Neural cell (in vitro differentiated cells): ENCODE measurements at regions not wholly inside any gene's neighbourhood (a gene's known extent, or its start where the extent isn't known, plus 50 kb on each side); places are given as distances from the start of the nearest gene placed in this dataset.

ENCODE experiments used
- H2AFZ ChIP-seq: fragments of 200-600, 300-800 bp; sonication (generic), shearing (Covaris generic); 2 replicates; pipeline ENCODE4 v1.6.0; 2014; ENCODE audit warnings: low read depth, mild to moderate bottlenecking, antibody characterized with exemption, low read length, moderate library complexity
- H3F3A ChIP-seq: fragments of 200-600 bp; shearing (Covaris generic); 2 replicates; pipeline ENCODE4 v1.6.1; 2016; ENCODE audit warnings: mild to moderate bottlenecking, moderate library complexity, mixed read lengths, antibody characterized with exemption, low read length; ENCODE audit not compliant: insufficient read depth, poor library complexity, severe bottlenecking
- H3K27ac ChIP-seq: fragments of 200-600, 300-800 bp; sonication (generic), shearing (Covaris generic); 2 replicates; pipeline ENCODE4 v1.5.1; 2014; ENCODE audit warnings: mild to moderate bottlenecking, low read length, moderate library complexity
- H3K27me3 ChIP-seq: fragments of 300-800, 200-600 bp; sonication (generic), shearing (Covaris generic); 2 replicates; pipeline ENCODE4 v1.6.0; 2014; ENCODE audit warnings: mild to moderate bottlenecking, low read depth, low read length, moderate library complexity; ENCODE audit not compliant: insufficient read depth
- H3K36me3 ChIP-seq: fragments of 300-800, 200-600 bp; sonication (generic), shearing (Covaris generic); 2 replicates; pipeline ENCODE4 v1.5.1; 2014; ENCODE audit warnings: mild to moderate bottlenecking, antibody characterized with exemption, low read length, moderate library complexity; ENCODE audit not compliant: insufficient read depth
- H3K4me2 ChIP-seq: fragments of 300-800, 200-600 bp; sonication (generic), shearing (Covaris generic); 2 replicates; pipeline ENCODE4 v1.6.0; 2014; ENCODE audit warnings: mild to moderate bottlenecking, low read length
- H3K4me3 ChIP-seq: fragments of 300-800, 200-600 bp; sonication (generic), shearing (Covaris generic); 2 replicates; pipeline ENCODE4 v1.5.1; 2014; ENCODE audit warnings: mild to moderate bottlenecking, low read length, moderate library complexity
- H3K79me2 ChIP-seq: fragments of 200-600 bp; shearing (Covaris generic); replicated peaks from 2 replicates; pipeline ENCODE4 v1.6.0; 2014; ENCODE audit warnings: mild to moderate bottlenecking, low read length, moderate library complexity; ENCODE audit not compliant: insufficient read depth
- H3K9ac ChIP-seq: fragments of 300-800, 200-600 bp; sonication (generic), shearing (Covaris generic); 2 replicates; pipeline ENCODE4 v1.6.1; 2016; ENCODE audit warnings: mild to moderate bottlenecking, low read length, mixed read lengths
- H3K9me2 ChIP-seq: fragments of 200-600 bp; shearing (Covaris generic); 2 replicates; pipeline ENCODE4 v1.6.1; 2016; ENCODE audit warnings: mild to moderate bottlenecking, low read length, mixed read lengths; ENCODE audit not compliant: insufficient read depth
- H3K9me3 ChIP-seq: fragments of 200-600, 300-800 bp; sonication (generic), shearing (Covaris generic); 2 replicates; pipeline ENCODE4 v1.6.1; 2016; ENCODE audit warnings: mild to moderate bottlenecking, mixed run types, low read length, moderate library complexity, mixed read lengths
- H4K20me1 ChIP-seq: fragments of 200-600 bp; shearing (Covaris generic); 2 replicates; pipeline ENCODE4 v1.6.1; 2016; ENCODE audit warnings: mild to moderate bottlenecking, mixed run types; ENCODE audit not compliant: insufficient read depth
- EP300 ChIP-seq: fragments of 450-650 bp; conservative IDR thresholded peaks from 2 replicates; pipeline ENCODE4 v1.6.1; 2014; ENCODE audit warnings: antibody characterized with exemption, mild to moderate bottlenecking, moderate library complexity; ENCODE audit not compliant: poor library complexity, severe bottlenecking
- EZH2 ChIP-seq: fragments of 200-600, 300-800 bp; shearing (Covaris generic), sonication (generic); IDR thresholded peaks from 2 replicates; pipeline ENCODE4 v1.6.1; 2014; ENCODE audit warnings: antibody characterized with exemption, low read length, borderline replicate concordance, mild to moderate bottlenecking; ENCODE audit not compliant: insufficient read depth, poor library complexity, severe bottlenecking
- MXI1 ChIP-seq: fragments of 450-650 bp; conservative IDR thresholded peaks from 2 replicates; pipeline ENCODE4 v1.6.1; 2014; ENCODE audit warnings: antibody characterized with exemption, mild to moderate bottlenecking; ENCODE audit not compliant: poor library complexity, severe bottlenecking
- POLR2AphosphoS5 ChIP-seq: IDR thresholded peaks from 2 replicates; pipeline ENCODE4 v1.6.1; 2012
- RAD21 ChIP-seq: fragments of 450-650 bp; conservative IDR thresholded peaks from 2 replicates; pipeline ENCODE4 v1.6.1; 2014; ENCODE audit warnings: antibody characterized with exemption, mild to moderate bottlenecking, moderate library complexity
- SMC3 ChIP-seq: fragments of 450-650 bp; conservative IDR thresholded peaks from 2 replicates; pipeline ENCODE4 v1.6.1; 2014; ENCODE audit warnings: antibody characterized with exemption, mild to moderate bottlenecking, moderate library complexity; ENCODE audit not compliant: poor library complexity
- TAF1 ChIP-seq: IDR thresholded peaks from 2 replicates; pipeline ENCODE4 v1.6.1; 2012; ENCODE audit warnings: low read depth
- TF ChIP-seq, protein P1 (sequence below): fragments of 450-650 bp; IDR thresholded peaks from 2 replicates; pipeline ENCODE4 v1.5.1; 2014; ENCODE audit warnings: antibody characterized with exemption, mild to moderate bottlenecking, moderate library complexity; ENCODE audit not compliant: poor library complexity, severe bottlenecking
- TF ChIP-seq, protein P2 (sequence below): IDR thresholded peaks from 2 replicates; pipeline ENCODE4 v1.6.1; 2012; ENCODE audit warnings: borderline replicate concordance

DNA sequence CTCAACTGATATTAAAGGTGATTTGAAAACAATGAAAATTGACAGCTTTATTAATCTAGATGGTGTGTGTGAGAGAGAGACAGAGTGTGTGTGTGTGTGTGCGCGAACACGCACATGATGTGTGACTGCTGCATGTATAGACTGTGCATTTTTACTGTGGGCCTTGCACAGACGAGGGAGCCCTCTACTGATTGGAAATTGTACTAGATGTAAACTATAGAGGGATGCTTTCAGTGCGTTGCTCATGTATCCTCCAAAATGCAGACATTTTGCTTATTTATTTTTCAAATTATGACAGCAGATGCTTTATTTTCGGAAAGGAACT is 168.4 kb upstream of the GK2 start:
- no peaks in the 10 kb centered on the region for H3F3A ChIP-seq
- TF ChIP-seq, protein P1, sequence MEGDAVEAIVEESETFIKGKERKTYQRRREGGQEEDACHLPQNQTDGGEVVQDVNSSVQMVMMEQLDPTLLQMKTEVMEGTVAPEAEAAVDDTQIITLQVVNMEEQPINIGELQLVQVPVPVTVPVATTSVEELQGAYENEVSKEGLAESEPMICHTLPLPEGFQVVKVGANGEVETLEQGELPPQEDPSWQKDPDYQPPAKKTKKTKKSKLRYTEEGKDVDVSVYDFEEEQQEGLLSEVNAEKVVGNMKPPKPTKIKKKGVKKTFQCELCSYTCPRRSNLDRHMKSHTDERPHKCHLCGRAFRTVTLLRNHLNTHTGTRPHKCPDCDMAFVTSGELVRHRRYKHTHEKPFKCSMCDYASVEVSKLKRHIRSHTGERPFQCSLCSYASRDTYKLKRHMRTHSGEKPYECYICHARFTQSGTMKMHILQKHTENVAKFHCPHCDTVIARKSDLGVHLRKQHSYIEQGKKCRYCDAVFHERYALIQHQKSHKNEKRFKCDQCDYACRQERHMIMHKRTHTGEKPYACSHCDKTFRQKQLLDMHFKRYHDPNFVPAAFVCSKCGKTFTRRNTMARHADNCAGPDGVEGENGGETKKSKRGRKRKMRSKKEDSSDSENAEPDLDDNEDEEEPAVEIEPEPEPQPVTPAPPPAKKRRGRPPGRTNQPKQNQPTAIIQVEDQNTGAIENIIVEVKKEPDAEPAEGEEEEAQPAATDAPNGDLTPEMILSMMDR = peak; percentile 91
- TF ChIP-seq, protein P2, sequence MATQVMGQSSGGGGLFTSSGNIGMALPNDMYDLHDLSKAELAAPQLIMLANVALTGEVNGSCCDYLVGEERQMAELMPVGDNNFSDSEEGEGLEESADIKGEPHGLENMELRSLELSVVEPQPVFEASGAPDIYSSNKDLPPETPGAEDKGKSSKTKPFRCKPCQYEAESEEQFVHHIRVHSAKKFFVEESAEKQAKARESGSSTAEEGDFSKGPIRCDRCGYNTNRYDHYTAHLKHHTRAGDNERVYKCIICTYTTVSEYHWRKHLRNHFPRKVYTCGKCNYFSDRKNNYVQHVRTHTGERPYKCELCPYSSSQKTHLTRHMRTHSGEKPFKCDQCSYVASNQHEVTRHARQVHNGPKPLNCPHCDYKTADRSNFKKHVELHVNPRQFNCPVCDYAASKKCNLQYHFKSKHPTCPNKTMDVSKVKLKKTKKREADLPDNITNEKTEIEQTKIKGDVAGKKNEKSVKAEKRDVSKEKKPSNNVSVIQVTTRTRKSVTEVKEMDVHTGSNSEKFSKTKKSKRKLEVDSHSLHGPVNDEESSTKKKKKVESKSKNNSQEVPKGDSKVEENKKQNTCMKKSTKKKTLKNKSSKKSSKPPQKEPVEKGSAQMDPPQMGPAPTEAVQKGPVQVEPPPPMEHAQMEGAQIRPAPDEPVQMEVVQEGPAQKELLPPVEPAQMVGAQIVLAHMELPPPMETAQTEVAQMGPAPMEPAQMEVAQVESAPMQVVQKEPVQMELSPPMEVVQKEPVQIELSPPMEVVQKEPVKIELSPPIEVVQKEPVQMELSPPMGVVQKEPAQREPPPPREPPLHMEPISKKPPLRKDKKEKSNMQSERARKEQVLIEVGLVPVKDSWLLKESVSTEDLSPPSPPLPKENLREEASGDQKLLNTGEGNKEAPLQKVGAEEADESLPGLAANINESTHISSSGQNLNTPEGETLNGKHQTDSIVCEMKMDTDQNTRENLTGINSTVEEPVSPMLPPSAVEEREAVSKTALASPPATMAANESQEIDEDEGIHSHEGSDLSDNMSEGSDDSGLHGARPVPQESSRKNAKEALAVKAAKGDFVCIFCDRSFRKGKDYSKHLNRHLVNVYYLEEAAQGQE = no peak
- peak; percentile 43 for TF ChIP-seq EP300
- TF ChIP-seq SMC3 = peak; percentile 96
- peak; percentile 95 for TF ChIP-seq RAD21
- H3K4me3 ChIP-seq = no peak overlapping the region
- H3K9me2 ChIP-seq = no peaks in the 10 kb centered on the region
- peak overlapping the region; percentile 4 for H3K27ac ChIP-seq
- no peaks in the 10 kb centered on the region for H4K20me1 ChIP-seq
- H3K36me3 ChIP-seq = no peaks in the 10 kb centered on the region
- no peak overlapping the region for H2AFZ ChIP-seq
- no peak overlapping the region for H3K9ac ChIP-seq
- H3K9me3 ChIP-seq = no peaks in the 10 kb centered on the region
- no peak overlapping the region for H3K4me2 ChIP-seq
- no peaks in the 10 kb centered on the region for H3K27me3 ChIP-seq
- H3K79me2 ChIP-seq = no peaks in the 10 kb centered on the region

DNA sequence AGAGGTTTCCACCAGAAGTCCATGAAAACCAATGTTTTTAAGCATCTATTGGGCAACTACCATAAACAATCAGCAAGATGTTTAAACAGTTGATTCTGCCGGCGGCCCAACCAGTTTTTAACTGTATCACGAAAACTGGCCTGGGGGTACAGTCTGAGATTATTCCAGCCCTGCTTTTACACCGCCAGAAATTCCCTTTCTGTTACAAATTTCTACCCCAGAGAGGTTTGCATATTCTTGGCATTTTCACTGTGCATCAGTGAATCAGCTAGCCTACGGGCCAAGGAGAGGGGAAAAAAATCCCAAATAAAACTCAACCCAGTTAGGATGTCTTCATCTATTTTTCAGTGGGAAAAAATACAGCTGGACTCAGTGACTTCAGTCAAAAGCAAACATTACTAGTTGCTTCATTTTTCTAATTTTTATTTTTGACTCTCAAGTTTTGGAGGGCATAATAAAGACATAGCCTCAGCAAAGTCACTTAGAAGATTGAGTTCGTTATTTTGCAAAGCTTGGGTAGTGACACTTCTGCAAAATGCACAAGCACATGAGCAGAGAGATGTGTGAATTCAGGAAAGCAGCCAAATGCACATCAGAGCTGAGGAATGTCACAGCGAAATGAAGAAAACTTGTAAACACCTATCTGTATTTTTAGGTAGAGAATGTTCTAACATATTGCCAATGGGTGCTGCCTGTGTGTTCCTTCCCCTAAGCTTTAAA is 167.8 kb upstream of the GK2 start:
- Histone ChIP-seq H3K4me3 (no peak overlapping the region), H3K79me2 (no peaks in the 10 kb centered on the region), H2AFZ (no peak overlapping the region), H4K20me1 (no peaks in the 10 kb centered on the region), H3K4me2 (no peak overlapping the region), H3K27ac (peak overlapping the region; percentile 4), H3K36me3 (no peaks in the 10 kb centered on the region), H3F3A (no peaks in the 10 kb centered on the region), H3K9me3 (no peaks in the 10 kb centered on the region), H3K9ac (no peak overlapping the region), H3K9me2 (no peaks in the 10 kb centered on the region), H3K27me3 (no peaks in the 10 kb centered on the region)
- TF ChIP-seq, protein P2 = no peak
- TF ChIP-seq POLR2AphosphoS5 = no peak
- no peak for TF ChIP-seq TAF1
- TF ChIP-seq MXI1 = no peak
- no peak for TF ChIP-seq RAD21
- no peak for TF ChIP-seq SMC3
- no peak for TF ChIP-seq EZH2
- TF ChIP-seq, protein P1 = no peak
- TF ChIP-seq EP300 = no peak
